A673 (cell line): ENCODE measurements at regions not wholly inside any gene's neighbourhood (a gene's known extent, or its start where the extent isn't known, plus 50 kb on each side); places are given as distances from the start of the nearest gene placed in this dataset.
"Not testable (repeated sequence)": the region's sequence is repeated elsewhere in the genome, so short reads cannot be mapped to it uniquely, and the experiment has no call there.

Source experiments
- BruUV-seq: library from RNA; stranded (reverse); fragments of 400-500 nt; replicated peaks from 2 replicates; lab custom pipeline; 2021; lab: Mats Ljungman, UMichigan
- CTCF ChIA-PET: fragments of 300-600 bp; sonication (Branson Sonifier 250); formaldehyde crosslinking; loops from one replicate; lab custom pipeline; 2022; ENCODE audit warnings: antibody characterized with exemption; lab: Charles Lee
- POLR2A ChIA-PET: fragments of 300-600 bp; sonication (Branson Sonifier 250); formaldehyde crosslinking; loops from one replicate; lab custom pipeline; 2022; ENCODE audit warnings: antibody characterized with exemption; ENCODE audit not compliant: low non-redundant PET; lab: Charles Lee
- DNase-seq: peaks from one replicate; pipeline ENCODE4 v3.0.0-alpha.2; 2015; ENCODE audit warnings: low spot score
- H3K27ac ChIP-seq: fragments of 200-600 bp; sonication (generic); 2 replicates; pipeline ENCODE4 v1.5.1; 2016; ENCODE audit warnings: mixed run types, low read depth, mild to moderate bottlenecking, mixed read lengths, antibody characterized with exemption, low read length; ENCODE audit not compliant: poor library complexity, severe bottlenecking
- H3K27me3 ChIP-seq: fragments of 200-600 bp; sonication (generic); replicated peaks from 2 replicates; pipeline ENCODE4 v1.6.1; 2017; ENCODE audit warnings: mixed run types, low read depth, mild to moderate bottlenecking, mixed read lengths, antibody characterized with exemption, low read length; ENCODE audit not compliant: insufficient read depth, poor library complexity
- H3K36me3 ChIP-seq: fragments of 200-600 bp; sonication (generic); 2 replicates; pipeline ENCODE4 v1.6.1; 2016; ENCODE audit warnings: mixed run types, mild to moderate bottlenecking, mixed read lengths, antibody characterized with exemption, low read length; ENCODE audit not compliant: insufficient read depth, poor library complexity, severe bottlenecking
- H3K4me1 ChIP-seq: fragments of 200-600 bp; sonication (generic); 2 replicates; pipeline ENCODE4 v1.6.1; 2017; ENCODE audit warnings: mixed run types, mild to moderate bottlenecking, mixed read lengths, antibody characterized with exemption, low read length; ENCODE audit not compliant: insufficient read depth, poor library complexity, severe bottlenecking
- H3K4me3 ChIP-seq: fragments of 200-600 bp; sonication (generic); 2 replicates; pipeline ENCODE4 v1.5.1; 2016; ENCODE audit warnings: low read depth, mixed run types, mild to moderate bottlenecking, mixed read lengths, low read length; ENCODE audit not compliant: poor library complexity, severe bottlenecking
- H3K9me3 ChIP-seq: fragments of 200-600 bp; sonication (generic); 2 replicates; pipeline ENCODE4 v1.6.1; 2016; ENCODE audit warnings: mixed run types, low read depth, mild to moderate bottlenecking, mixed read lengths, antibody characterized with exemption, low read length; ENCODE audit not compliant: poor library complexity, severe bottlenecking
- CTCF ChIP-seq: fragments of 300-800, 200-600 bp; sonication (generic); conservative IDR thresholded peaks from 2 replicates; pipeline ENCODE4 v1.5.1; 2017; ENCODE audit warnings: low read depth, mild to moderate bottlenecking, antibody characterized with exemption, low read length, moderate library complexity, mixed read lengths
- EZH2 ChIP-seq: fragments of 200-600 bp; sonication (generic); IDR thresholded peaks from 2 replicates; pipeline ENCODE4 v1.6.1; 2017; ENCODE audit warnings: borderline replicate concordance, low read depth, mild to moderate bottlenecking, mixed read lengths, antibody characterized with exemption, low read length; ENCODE audit not compliant: poor library complexity, severe bottlenecking
- intact Hi-C: fragments of 100-400 bp; cut with micrococcal nuclease; formaldehyde crosslinking; loops from one replicate; pipeline ENCODE4 v1.10.0; 2022; ENCODE audit not compliant: unreplicated experiment

GRCh38 chr17:63082273-63082861 lies 116.3 kb downstream of the TANC2 start:
- no peak overlapping the region for H3K4me3 ChIP-seq
- intact Hi-C loops = loop anchor here (2.0 kb wide), 1 partner anchor 324 kb away; no protein-coding TSS in a partner anchor
- H3K27me3 ChIP-seq = no peaks in the 10 kb centered on the region
- peak; percentile 27 for DNase-seq
- H3K36me3 ChIP-seq = no peaks in the 10 kb centered on the region
- H3K4me1 ChIP-seq = no peaks in the 10 kb centered on the region
- BruUV-seq = no TSS peak
- no peak overlapping the region for H3K27ac ChIP-seq
- H3K9me3 ChIP-seq = no peaks in the 10 kb centered on the region
- ChIA-PET POLR2A (no interaction called here), CTCF (interaction anchor here (0.7 to 2.7 kb wide), 3 partner anchors 324 to 343 kb away, joined by 3 to 30 read pairs (median 4); no protein-coding TSS in a partner anchor)
- TF ChIP-seq CTCF (peak; percentile 55), EZH2 (no peak)

DNA sequence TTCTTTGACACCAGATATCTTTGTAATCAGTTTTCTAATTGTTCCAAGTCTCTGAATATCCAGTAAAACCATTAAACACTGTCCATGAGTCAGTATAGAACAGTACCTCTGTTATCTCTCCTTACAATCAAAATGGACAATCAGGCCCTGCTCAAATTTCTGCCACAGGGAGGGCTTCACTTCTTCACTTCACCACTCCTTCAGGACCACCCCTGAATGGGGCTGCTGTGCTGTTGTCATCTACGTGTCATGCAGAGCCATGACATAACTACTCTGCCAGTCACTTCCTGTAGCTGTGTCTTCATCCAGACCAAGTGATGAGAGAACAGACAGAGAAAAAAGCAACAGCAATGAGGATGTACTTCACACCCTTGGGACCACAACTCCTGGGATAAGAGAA lies 116.9 kb downstream of the TANC2 start:
- POLR2A ChIA-PET = no interaction called here
- Histone ChIP-seq H3K27me3 (no peaks in the 10 kb centered on the region), H3K4me1 (no peaks in the 10 kb centered on the region), H3K4me3 (no peak overlapping the region), H3K36me3 (no peaks in the 10 kb centered on the region), H3K9me3 (no peaks in the 10 kb centered on the region), H3K27ac (no peak overlapping the region)
- TF ChIP-seq CTCF = no peak
- TF ChIP-seq EZH2 = no peak
- no TSS peak for BruUV-seq
- intact Hi-C loops = loop anchor here (2.0 kb wide), 1 partner anchor 324 kb away; no protein-coding TSS in a partner anchor
- CTCF ChIA-PET = interaction anchor here (2.7 kb wide), 1 partner anchor 323 kb away, joined by 30 read pairs; no protein-coding TSS in a partner anchor
- DNase-seq = peak; percentile 2

GRCh38 chr17:63086483-63087185 lies 120.6 kb downstream of the TANC2 start:
- DNase-seq = no peak
- intact Hi-C loops = no loop called here
- Histone ChIP-seq H3K4me1 (no peaks in the 10 kb centered on the region), H3K4me3 (no peak overlapping the region), H3K36me3 (no peaks in the 10 kb centered on the region), H3K27ac (no peak overlapping the region), H3K27me3 (no peaks in the 10 kb centered on the region), H3K9me3 (no peaks in the 10 kb centered on the region)
- ChIA-PET CTCF (no interaction called here), POLR2A (no interaction called here)
- no TSS peak for BruUV-seq
- TF ChIP-seq CTCF = no peak
- no peak for TF ChIP-seq EZH2

GRCh38 chr17:63090358-63091114 lies 124.5 kb downstream of the TANC2 start:
- CTCF ChIA-PET = not testable (repeated sequence)

GRCh38 chr17:63091909-63092308 lies 125.9 kb downstream of the TANC2 start:
- H3K36me3 ChIP-seq, H3K27me3 ChIP-seq, H3K4me3 ChIP-seq, H3K4me1 ChIP-seq, POLR2A ChIA-PET, CTCF ChIA-PET, H3K27ac ChIP-seq, BruUV-seq, H3K9me3 ChIP-seq, DNase-seq, intact Hi-C loops: not testable (repeated sequence)

More at GRCh38 chr17:63090358-63091114, 124.5 kb downstream of the TANC2 start:
- H3K4me1 ChIP-seq, H3K9me3 ChIP-seq, POLR2A ChIA-PET, H3K27me3 ChIP-seq, H3K4me3 ChIP-seq, H3K27ac ChIP-seq, DNase-seq, H3K36me3 ChIP-seq, BruUV-seq, intact Hi-C loops: not testable (repeated sequence)
